Activated naive CD8-positive, alpha-beta T cell treated with anti-CD3 and anti-CD28 coated beads, Interleukin-2, amount 50 U/mL, for 24 hours (primary cell): ENCODE measurements at regions not wholly inside any gene's neighbourhood (a gene's known extent, or its start where the extent isn't known, plus 50 kb on each side); places are given as distances from the start of the nearest gene placed in this dataset.
"Not testable (repeated sequence)": the region's sequence is repeated elsewhere in the genome, so short reads cannot be mapped to it uniquely, and the experiment has no call there.

Experiments used
- ATAC-seq: fragments of 150-1000 bp; cut with Tn5 transposase; one replicate; pipeline ENCODE4 v1.10.0; 2021
- DNase-seq: peaks from one replicate; pipeline ENCODE4 v3.0.0; 2021
- H3K27ac Mint-ChIP-seq: one replicate; pipeline ENCODE4 v1.8.0; 2021; ENCODE audit warnings: mild to moderate bottlenecking, mixed read lengths
- H3K27me3 Mint-ChIP-seq: one replicate; pipeline ENCODE4 v1.8.0; 2021; ENCODE audit warnings: mixed read lengths
- H3K36me3 Mint-ChIP-seq: one replicate; pipeline ENCODE4 v1.8.0; 2021; ENCODE audit warnings: low read depth, mixed read lengths
- H3K4me1 Mint-ChIP-seq: one replicate; pipeline ENCODE4 v1.8.0; 2021; ENCODE audit warnings: mixed read lengths
- H3K4me3 Mint-ChIP-seq: one replicate; pipeline ENCODE4 v1.8.0; 2021; ENCODE audit warnings: mild to moderate bottlenecking, moderate library complexity, mixed read lengths
- H3K9me3 Mint-ChIP-seq: one replicate; pipeline ENCODE4 v1.8.0; 2021; ENCODE audit warnings: mixed read lengths

DNA sequence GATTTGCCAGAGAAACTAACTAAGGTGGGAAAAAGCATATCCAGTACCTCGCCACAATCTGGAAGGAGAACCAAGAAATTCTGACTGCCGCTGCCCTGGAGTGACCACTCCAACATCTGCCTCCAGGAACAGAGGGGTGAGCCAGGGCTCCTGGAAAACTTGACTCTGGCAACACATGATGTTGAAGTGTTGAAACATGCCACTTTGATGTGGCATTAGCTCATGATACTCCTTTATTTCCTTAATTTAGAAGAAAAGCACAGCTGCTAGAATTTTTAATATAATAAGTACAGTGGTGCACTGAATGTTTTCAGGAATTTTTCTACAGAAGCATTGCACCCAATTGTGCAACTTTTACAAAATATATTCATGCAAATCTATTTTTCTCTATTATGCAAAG, 109.9 kb upstream of the BCL6 start:
- ATAC-seq (no peak), DNase-seq (no peak)
- Mint-ChIP-seq H3K36me3 (no peaks in the 10 kb centered on the region), H3K4me3 (no peak overlapping the region), H3K27me3 (peaks cover 2% of the 10 kb centered on the region), H3K4me1 (peaks cover 6% of the 10 kb centered on the region), H3K9me3 (peaks cover 7% of the 10 kb centered on the region), H3K27ac (no peak overlapping the region)

GRCh38 chr3:187856555-187856954, 111.3 kb upstream of the BCL6 start:
- Mint-ChIP-seq H3K36me3 (peaks cover 5% of the 10 kb centered on the region), H3K4me1 (peaks cover 6% of the 10 kb centered on the region), H3K27ac (no peak overlapping the region), H3K9me3 (peaks cover 14% of the 10 kb centered on the region), H3K27me3 (peaks cover 2% of the 10 kb centered on the region), H3K4me3 (no peak overlapping the region)
- DNase-seq: no peak
- ATAC-seq: no peak

DNA sequence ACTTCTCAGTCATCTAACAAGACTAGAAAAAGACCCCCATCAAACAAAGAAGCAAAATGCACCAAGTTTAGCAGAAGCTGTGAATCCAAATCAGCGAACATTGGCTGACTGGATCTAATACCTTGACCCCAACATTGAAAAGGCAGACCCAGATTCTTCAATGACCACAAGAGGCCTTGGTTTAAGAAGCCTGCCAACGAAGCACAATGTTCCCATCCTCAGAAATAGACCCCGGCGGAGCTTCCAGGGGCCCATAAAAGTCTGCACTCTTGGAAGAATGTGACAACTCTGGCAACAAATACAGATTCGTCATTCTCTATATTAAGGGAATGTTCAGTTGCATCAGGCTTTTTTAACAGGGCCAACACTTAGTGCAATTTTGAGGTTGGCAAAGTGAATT, 112.8 kb upstream of the BCL6 start:
- Mint-ChIP-seq H3K27ac (no peak overlapping the region), H3K9me3 (peaks cover 12% of the 10 kb centered on the region)
- no peak for ATAC-seq

DNA sequence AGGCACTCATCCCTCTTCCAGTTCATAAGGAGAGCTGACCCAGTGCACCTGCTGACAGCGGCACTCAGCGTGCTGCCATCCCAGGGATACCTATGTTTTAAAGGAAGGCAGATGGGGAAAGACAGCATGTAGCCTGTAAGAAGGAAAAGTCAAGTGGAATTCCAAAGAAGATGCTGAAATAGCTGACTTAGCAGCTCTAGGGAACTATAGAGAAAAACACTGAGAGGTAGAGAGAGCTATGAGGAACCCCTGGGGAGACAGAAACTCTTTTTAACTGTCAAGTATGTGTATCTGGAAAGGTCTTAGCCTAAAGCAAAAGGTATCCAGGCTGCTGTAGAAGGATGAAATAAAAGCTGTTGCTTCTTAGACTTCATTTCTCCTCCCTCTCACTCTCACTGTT, 113.4 kb upstream of the BCL6 start:
- H3K27ac Mint-ChIP-seq: no peak overlapping the region
- no peak for ATAC-seq
- peaks cover 5% of the 10 kb centered on the region for H3K36me3 Mint-ChIP-seq
- H3K4me3 Mint-ChIP-seq: no peak overlapping the region
- DNase-seq: no peak
- H3K9me3 Mint-ChIP-seq: peaks cover 12% of the 10 kb centered on the region
- peaks cover 2% of the 10 kb centered on the region for H3K27me3 Mint-ChIP-seq
- no peaks in the 10 kb centered on the region for H3K4me1 Mint-ChIP-seq

More for the DNA sequence above, 112.8 kb upstream of the BCL6 start:
- H3K36me3 Mint-ChIP-seq: peaks cover 5% of the 10 kb centered on the region
- no peak for DNase-seq
- peaks cover 2% of the 10 kb centered on the region for H3K27me3 Mint-ChIP-seq
- no peaks in the 10 kb centered on the region for H3K4me1 Mint-ChIP-seq
- no peak overlapping the region for H3K4me3 Mint-ChIP-seq

DNA sequence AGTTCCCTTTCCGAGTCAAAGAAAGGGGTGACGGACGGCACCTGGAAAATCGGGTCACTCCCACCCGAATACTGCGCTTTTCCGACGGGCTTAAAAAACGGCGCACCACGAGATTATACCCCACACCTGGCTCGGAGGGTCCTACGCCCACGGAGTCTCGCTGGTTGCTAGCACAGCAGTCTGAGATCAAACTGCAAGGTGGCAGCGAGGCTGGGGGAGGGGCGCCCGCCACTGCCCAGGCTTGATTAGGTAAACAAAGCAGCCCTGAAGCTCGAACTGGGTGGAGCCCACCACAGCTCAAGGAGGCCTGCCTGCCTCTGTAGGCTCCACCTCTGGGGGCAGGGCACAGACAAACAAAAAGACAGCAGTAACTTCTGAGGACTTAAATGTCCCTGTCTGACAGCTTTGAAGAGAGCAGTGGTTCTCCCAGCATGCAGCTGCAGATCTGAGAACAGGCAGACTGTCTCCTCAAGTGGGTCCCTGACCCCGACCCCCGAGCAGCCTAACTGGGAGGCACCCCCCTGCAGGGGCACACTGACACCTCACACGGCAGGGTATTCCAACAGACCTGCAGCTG, 117.5 kb upstream of the BCL6 start:
- H3K27ac Mint-ChIP-seq, ATAC-seq, DNase-seq, H3K36me3 Mint-ChIP-seq, H3K4me1 Mint-ChIP-seq, H3K27me3 Mint-ChIP-seq: not testable (repeated sequence)
- peak overlapping the region; percentile 32 for H3K4me3 Mint-ChIP-seq
- peaks cover 12% of the 10 kb centered on the region for H3K9me3 Mint-ChIP-seq

GRCh38 chr3:187870360-187871203, 125.3 kb upstream of the BCL6 start:
- Mint-ChIP-seq H3K36me3 (peaks cover 2% of the 10 kb centered on the region), H3K27ac (peak overlapping the region; percentile 57), H3K4me1 (peaks cover 36% of the 10 kb centered on the region), H3K27me3 (no peaks in the 10 kb centered on the region), H3K4me3 (peak overlapping the region; percentile 18), H3K9me3 (no peaks in the 10 kb centered on the region)
- DNase-seq (peak; percentile 12), ATAC-seq (peak; percentile 91)

DNA sequence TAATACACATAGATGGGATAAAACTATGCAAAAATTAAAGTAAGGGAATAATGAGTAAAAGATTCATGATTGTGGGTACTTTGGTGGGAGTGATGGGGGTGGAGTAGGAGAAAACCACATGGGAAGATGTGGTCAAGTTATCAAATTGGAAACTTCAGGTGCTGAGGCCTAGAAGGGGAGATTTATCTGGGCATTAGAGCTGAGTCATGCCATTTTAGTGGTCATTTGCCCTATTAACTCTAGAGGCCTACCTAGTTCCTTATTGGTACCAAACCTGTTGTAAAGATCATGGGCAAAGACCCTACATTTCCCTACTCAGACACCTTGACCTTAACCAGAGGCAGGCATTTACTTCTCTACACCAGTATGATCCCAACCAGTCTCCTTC, 125.9 kb upstream of the BCL6 start:
- Mint-ChIP-seq H3K9me3 (no peaks in the 10 kb centered on the region), H3K27me3 (no peaks in the 10 kb centered on the region), H3K4me1 (peaks cover 36% of the 10 kb centered on the region), H3K36me3 (peaks cover 2% of the 10 kb centered on the region), H3K4me3 (no peak overlapping the region), H3K27ac (peak overlapping the region; percentile 75)
- no peak for DNase-seq
- ATAC-seq: no peak

DNA sequence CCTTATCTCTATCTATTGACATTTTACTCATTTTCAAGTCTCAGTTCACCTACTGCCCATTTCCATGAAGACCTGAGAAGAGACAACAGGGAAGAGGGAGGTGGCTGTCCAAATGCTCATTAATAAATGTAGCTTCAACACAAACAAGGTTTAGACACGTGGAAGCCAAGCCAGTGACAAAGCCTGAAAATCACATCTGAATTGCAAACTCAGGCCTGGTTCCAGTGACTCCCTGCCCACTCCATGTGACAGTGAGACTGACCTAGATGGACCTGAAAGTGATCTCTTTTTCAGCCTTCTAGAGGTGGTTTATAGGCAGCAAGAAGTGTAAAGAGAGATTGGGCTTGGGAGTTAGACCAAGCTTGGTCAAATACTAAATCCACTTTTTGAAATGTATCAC, 126.6 kb upstream of the BCL6 start:
- H3K9me3 Mint-ChIP-seq: no peaks in the 10 kb centered on the region
- H3K4me1 Mint-ChIP-seq: peaks cover 36% of the 10 kb centered on the region
- DNase-seq (no peak), ATAC-seq (no peak)
- H3K27ac Mint-ChIP-seq: no peak overlapping the region
- peaks cover 2% of the 10 kb centered on the region for H3K36me3 Mint-ChIP-seq
- H3K27me3 Mint-ChIP-seq: no peaks in the 10 kb centered on the region
- no peak overlapping the region for H3K4me3 Mint-ChIP-seq

DNA sequence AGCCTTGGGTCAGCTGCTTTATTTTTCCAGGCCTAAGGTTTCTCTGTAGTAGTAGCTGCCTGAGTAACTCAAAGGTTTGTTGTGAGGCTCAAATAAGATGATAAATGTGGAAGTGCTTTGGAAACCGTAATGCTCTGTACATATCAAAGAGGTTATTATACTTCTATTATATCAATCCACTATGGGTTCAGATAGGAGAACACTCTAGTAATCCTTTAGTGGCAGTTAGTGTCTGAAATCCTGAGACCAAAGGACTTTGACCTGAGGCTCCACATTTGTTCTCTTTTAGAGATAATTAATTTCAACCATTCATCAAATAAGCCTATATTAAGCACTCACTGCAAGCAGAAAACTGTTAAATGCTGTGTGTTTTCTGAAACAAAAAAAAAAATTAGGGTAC, 128.6 kb upstream of the BCL6 start:
- no peaks in the 10 kb centered on the region for H3K9me3 Mint-ChIP-seq
- H3K4me3 Mint-ChIP-seq: no peak overlapping the region
- peaks cover 32% of the 10 kb centered on the region for H3K4me1 Mint-ChIP-seq
- H3K27ac Mint-ChIP-seq: no peak overlapping the region
- no peak for ATAC-seq
- no peaks in the 10 kb centered on the region for H3K27me3 Mint-ChIP-seq
- DNase-seq: no peak
- H3K36me3 Mint-ChIP-seq: peaks cover 2% of the 10 kb centered on the region

GRCh38 chr3:187875863-187876262, 130.6 kb upstream of the BCL6 start:
- peaks cover 14% of the 10 kb centered on the region for H3K4me1 Mint-ChIP-seq
- no peak overlapping the region for H3K4me3 Mint-ChIP-seq
- DNase-seq (no peak), ATAC-seq (no peak)
- no peaks in the 10 kb centered on the region for H3K36me3 Mint-ChIP-seq
- no peaks in the 10 kb centered on the region for H3K27me3 Mint-ChIP-seq
- no peaks in the 10 kb centered on the region for H3K9me3 Mint-ChIP-seq
- H3K27ac Mint-ChIP-seq: no peak overlapping the region

DNA sequence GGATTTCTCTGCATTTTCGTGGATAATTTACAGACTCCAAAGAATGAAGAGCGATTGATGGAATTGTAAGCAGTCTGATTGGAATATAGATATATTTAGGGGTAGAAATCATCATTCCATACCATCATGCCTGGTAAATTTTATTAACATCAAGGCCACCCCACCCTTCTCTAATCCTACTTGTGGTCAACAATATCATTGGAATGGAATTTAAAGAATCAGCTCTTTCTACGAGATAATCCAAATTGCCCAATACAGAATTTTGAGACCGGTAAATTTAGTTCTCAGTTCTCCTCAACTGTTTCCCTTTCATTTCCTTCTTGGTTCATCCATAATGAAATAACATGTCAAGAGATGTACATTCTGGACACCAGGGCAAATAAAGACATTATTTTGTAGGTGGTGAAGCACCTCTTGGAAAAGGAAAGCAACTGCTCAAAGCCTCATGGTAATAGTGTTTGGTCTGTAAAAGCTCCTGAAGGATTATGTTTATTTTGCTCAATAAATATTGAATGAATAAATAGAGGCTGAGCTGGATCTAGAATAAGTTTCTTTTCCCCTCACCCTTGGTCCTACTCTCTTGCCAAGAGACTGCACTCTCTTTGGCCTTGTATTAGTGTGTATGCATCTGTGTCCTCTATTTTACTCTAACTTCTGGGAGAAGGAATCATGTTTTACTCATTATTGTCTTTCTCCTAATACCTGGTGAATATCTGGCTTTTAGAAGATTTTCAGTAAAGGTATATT, 133.7 kb upstream of the BCL6 start:
- ATAC-seq: no peak
- DNase-seq: no peak
- peaks cover 3% of the 10 kb centered on the region for H3K9me3 Mint-ChIP-seq
- H3K4me1 Mint-ChIP-seq: no peaks in the 10 kb centered on the region
- no peaks in the 10 kb centered on the region for H3K36me3 Mint-ChIP-seq
- no peak overlapping the region for H3K27ac Mint-ChIP-seq
- no peak overlapping the region for H3K4me3 Mint-ChIP-seq
- peaks cover 2% of the 10 kb centered on the region for H3K27me3 Mint-ChIP-seq

DNA sequence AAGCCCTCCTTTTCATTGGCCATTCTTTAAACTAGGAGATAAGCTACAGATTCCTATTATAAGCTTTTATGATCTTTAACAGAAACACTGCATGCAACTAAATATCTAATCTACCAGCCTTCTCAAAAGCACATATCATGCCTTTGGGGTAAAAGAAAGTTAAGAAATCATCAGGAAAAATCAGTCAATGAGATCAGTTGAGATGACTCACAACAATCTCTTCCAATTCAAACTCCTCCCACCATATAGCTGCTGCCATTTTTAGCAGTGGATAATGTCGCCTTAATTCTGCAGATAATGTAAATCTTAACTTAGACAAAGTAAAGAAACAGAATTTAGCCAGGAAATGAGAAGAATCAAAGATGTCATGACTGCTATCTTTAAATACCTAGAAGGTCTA, 135.2 kb upstream of the BCL6 start:
- Mint-ChIP-seq H3K4me1 (no peaks in the 10 kb centered on the region), H3K27me3 (peaks cover 2% of the 10 kb centered on the region), H3K36me3 (no peaks in the 10 kb centered on the region), H3K4me3 (no peak overlapping the region), H3K27ac (no peak overlapping the region), H3K9me3 (peaks cover 3% of the 10 kb centered on the region)
- ATAC-seq (no peak), DNase-seq (no peak)

DNA sequence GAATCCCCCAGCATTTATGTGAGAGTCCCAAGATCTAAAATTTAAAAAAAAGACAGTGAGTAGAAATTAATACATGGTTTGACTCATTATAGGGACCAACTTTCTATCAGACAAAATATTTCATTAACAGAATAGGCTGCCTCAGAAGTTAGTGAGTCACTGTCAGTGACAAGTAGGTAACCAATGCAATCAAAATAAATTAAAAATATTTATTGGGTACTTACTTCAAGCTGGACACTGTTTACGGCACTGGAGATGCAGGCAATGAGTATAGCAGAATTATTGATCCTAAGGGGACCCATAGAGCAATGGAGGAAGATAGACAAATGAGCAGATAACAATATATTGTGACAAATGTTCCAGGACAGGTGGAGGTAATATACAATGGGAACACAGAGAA, 135.6 kb upstream of the BCL6 start:
- no peak overlapping the region for H3K27ac Mint-ChIP-seq
- no peak for ATAC-seq
- no peak overlapping the region for H3K4me3 Mint-ChIP-seq

GRCh38 chr3:187888701-187889100, 143.4 kb upstream of the BCL6 start:
- no peaks in the 10 kb centered on the region for H3K9me3 Mint-ChIP-seq
- H3K27ac Mint-ChIP-seq: no peak overlapping the region
- no peaks in the 10 kb centered on the region for H3K27me3 Mint-ChIP-seq
- DNase-seq: no peak
- peaks cover 5% of the 10 kb centered on the region for H3K4me1 Mint-ChIP-seq
- H3K36me3 Mint-ChIP-seq: no peaks in the 10 kb centered on the region
- ATAC-seq: no peak
- no peak overlapping the region for H3K4me3 Mint-ChIP-seq

More for the DNA sequence above, 135.6 kb upstream of the BCL6 start:
- Mint-ChIP-seq H3K27me3 (peaks cover 2% of the 10 kb centered on the region), H3K9me3 (peaks cover 3% of the 10 kb centered on the region), H3K36me3 (no peaks in the 10 kb centered on the region), H3K4me1 (no peaks in the 10 kb centered on the region)
- DNase-seq: no peak

DNA sequence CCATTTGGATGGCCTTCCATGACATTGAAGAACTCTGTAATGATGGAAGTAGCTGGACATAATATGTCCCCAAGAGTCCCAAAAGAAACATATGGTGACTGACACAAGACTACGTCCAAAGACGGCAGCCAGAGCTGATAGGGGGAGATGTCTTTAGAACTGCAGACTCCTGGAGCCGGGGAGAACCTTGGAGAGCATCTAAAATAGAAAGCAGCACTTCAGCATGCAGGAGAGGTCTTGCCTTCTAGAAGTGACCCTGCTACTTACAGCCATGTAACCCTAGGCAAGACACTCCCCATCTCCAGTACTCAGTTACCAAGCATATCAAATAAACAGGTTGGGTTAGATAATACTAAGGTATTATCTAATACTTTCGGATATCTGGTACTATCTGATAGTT, 143.8 kb upstream of the BCL6 start:
- H3K9me3 Mint-ChIP-seq: no peaks in the 10 kb centered on the region
- DNase-seq (no peak), ATAC-seq (no peak)
- H3K27me3 Mint-ChIP-seq: no peaks in the 10 kb centered on the region
- H3K4me3 Mint-ChIP-seq: no peak overlapping the region
- H3K27ac Mint-ChIP-seq: no peak overlapping the region
- peaks cover 5% of the 10 kb centered on the region for H3K4me1 Mint-ChIP-seq
- H3K36me3 Mint-ChIP-seq: no peaks in the 10 kb centered on the region
